Right renal pelvis (tissue), 4 donors: ENCODE measurements at regions not wholly inside any gene's neighbourhood (a gene's known extent, or its start where the extent isn't known, plus 50 kb on each side); places are given as distances from the start of the nearest gene placed in this dataset.

Experiments
- DNase-seq, 4 donors: peaks; one replicate each; pipeline ENCODE4 v3.0.0-alpha.2; 2013; ENCODE audit warnings: low read depth in 4 of 4, low spot score in 3 of 4, missing footprints in 1 of 4

GRCh38 chr13:29674532-29674931, 79.0 kb upstream of the SLC7A1 start:
- DNase-seq = no peak

DNA sequence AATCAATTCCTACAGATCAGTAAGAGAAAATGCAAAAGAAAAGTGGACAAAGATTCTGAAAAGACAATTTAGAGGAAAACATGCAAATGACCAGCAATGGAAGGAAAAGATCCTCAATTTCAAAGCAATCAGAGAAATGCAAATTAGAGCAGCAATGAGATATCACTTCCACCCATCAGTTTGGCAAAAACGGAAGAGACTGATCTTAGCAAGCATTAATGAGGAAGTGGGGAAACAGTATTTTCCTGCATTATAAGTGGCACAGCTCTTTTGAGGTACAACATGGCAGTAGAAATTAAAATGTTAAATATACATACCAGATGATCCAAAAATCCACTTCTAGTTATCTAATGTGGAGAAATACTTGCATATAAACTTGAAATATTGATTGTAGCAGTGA, 69.1 kb upstream of the SLC7A1 start:
- DNase-seq = no peak

DNA sequence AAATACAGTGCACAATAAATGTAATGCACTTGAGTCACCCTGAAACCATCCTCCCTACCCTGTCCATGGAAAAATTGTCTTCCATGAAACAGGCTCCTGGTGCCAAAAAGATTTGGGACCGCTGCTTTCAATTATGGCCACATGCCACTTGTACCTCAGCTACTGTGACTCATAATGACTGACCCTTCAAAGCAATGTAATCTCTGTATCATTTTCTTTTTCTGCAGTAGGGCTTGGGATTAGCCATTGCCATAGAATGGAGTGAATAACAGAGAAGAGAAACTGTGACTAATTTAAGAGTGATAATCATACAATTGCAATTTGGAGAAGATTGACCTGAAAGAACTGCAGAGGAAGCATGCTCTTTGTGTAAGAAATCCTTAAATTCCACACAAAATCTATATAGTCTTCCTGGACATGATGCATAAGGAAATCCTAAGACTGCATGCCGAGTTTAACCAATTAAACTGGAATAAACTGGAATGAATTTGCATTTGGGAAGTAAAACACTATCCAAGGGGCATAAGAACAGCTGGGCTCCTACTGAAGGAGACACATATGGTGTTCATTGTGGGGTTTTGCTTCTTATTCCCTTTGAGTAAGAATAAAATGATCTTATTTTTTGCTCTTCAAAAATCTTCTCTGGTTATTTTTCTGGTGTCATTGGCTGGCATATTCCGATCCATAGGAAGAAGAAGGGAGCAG, 59.5 kb upstream of the SLC7A1 start:
- no peak for DNase-seq

- no peak for DNase-seq
Observed at GRCh38 chr13:29654384-29654783, 58.9 kb upstream of the SLC7A1 start.

DNA sequence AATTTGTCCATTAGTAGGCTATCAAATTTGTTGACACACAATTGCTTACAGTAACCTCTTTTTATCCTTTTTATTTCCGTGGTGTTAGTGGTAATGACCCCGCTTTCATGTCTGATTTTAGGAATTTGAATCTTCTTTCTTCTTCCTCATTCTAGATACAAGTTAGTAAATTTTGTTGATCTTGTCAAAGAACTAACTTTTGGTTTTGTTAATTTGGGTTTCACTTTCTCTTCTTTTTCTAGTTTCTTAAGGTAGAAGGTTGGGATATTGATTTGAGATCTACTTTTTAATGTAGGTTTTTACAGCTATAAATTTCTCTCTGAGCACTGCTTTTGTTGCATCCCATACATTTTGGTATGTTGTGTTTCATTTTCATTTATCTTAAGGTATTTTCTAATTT, 53.3 kb upstream of the SLC7A1 start:
- DNase-seq = no peak
